NB4 (cell line): ENCODE measurements at regions not wholly inside any gene's neighbourhood (a gene's known extent, or its start where the extent isn't known, plus 50 kb on each side); places are given as distances from the start of the nearest gene placed in this dataset.

Experiments
- MAX ChIP-seq: IDR thresholded peaks from 2 replicates; pipeline ENCODE4 v1.6.1; 2011; ENCODE audit warnings: low read depth, low read length
- POLR2A ChIP-seq: IDR thresholded peaks from 2 replicates; pipeline ENCODE4 v1.6.1; 2011; ENCODE audit warnings: mild to moderate bottlenecking; ENCODE audit not compliant: insufficient read length; ENCODE audit errors: extremely low read depth
- TF ChIP-seq, protein P1 (sequence below): IDR thresholded peaks from one replicate; pipeline ENCODE4 v1.5.1; 2012; ENCODE audit warnings: low read depth, low read length

- TF ChIP-seq, protein P1, sequence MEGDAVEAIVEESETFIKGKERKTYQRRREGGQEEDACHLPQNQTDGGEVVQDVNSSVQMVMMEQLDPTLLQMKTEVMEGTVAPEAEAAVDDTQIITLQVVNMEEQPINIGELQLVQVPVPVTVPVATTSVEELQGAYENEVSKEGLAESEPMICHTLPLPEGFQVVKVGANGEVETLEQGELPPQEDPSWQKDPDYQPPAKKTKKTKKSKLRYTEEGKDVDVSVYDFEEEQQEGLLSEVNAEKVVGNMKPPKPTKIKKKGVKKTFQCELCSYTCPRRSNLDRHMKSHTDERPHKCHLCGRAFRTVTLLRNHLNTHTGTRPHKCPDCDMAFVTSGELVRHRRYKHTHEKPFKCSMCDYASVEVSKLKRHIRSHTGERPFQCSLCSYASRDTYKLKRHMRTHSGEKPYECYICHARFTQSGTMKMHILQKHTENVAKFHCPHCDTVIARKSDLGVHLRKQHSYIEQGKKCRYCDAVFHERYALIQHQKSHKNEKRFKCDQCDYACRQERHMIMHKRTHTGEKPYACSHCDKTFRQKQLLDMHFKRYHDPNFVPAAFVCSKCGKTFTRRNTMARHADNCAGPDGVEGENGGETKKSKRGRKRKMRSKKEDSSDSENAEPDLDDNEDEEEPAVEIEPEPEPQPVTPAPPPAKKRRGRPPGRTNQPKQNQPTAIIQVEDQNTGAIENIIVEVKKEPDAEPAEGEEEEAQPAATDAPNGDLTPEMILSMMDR: no peak
- no peak for TF ChIP-seq POLR2A
- TF ChIP-seq MAX: no peak
Observed at GRCh38 chr7:25584112-25584938, 356.0 kb upstream of the NPVF start.
